ENCODE measurements at regions not wholly inside any gene's neighbourhood (a gene's known extent, or its start where the extent isn't known, plus 50 kb on each side); places are given as distances from the start of the nearest gene placed in this dataset.

DNA sequence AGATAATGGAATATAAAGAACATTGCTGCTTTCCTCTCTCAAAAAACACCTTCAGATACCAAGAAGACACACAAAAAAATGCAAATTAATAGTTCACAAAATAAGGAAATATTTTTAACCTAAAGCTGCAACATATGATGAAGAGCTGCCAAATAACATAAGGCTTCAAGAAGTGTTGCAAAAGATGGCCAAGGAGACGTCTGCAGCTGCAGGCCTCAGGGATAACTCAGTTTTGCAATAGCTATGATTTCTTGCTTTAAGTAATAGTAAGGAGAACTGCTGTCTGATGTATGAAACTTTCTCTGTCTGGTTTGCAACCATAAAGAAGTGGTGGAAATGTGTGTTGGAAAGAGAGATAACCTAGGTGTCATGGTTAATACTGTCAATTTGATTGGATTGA, 1237.5 kb downstream of the MRPL39 start (continued):
- no peak for TF ChIP-seq CTCF (conservative IDR thresholded peaks at IDR 0.05; ENCODE audit: low read depth in 2 of 2)

DNA sequence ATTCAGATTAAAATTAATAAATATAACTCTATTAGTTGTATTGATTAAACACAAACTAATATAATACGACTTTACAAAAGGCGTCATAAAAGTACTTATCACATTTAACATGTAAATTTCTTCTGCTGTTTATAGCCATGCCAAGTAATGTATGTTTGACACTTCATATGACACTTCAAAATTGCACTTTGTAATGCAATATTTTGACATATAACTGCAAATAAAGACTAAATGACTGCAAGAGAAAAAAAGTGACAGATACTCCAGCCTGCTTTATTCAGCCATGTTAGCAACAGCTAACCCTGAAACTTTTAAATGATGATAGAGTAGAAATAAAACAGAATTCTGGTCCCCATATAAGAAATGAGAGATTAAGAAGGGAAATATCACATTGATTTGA, 1238.0 kb downstream of the MRPL39 start:
- Histone ChIP-seq H4K20me1 (replicated peaks; ENCODE audit: insufficient read depth) (no peaks in the 10 kb centered on the region), H3K9me2 (ENCODE audit: insufficient read depth) (no peaks in the 10 kb centered on the region), H3K36me3 (ENCODE audit: insufficient read depth) (no peaks in the 10 kb centered on the region), H3K4me3 (no peak overlapping the region), H3K27me3 (ENCODE audit: insufficient read depth) (no peaks in the 10 kb centered on the region), H3K27ac (ENCODE audit: low read depth) (no peak overlapping the region), H3K4me2 (no peak overlapping the region), H3K4me1 (ENCODE audit: insufficient read depth) (no peaks in the 10 kb centered on the region), H3K79me2 (replicated peaks; ENCODE audit: insufficient read depth) (no peaks in the 10 kb centered on the region), H2AFZ (no peak overlapping the region), H3F3A (replicated peaks; ENCODE audit: low read depth) (no peaks in the 10 kb centered on the region)
- peaks cover 5% of the 10 kb centered on the region; the same call in 1 of the 3 replicates for H3K36me3 Mint-ChIP-seq (ENCODE audit: low read depth)
- ATAC-seq (no peak), DNase-seq (ENCODE audit: low spot score) (no peak)
- no peak overlapping the region for H3K4me3 Mint-ChIP-seq
- H3K27ac Mint-ChIP-seq = no peak overlapping the region
- no peaks in the 10 kb centered on the region for H3K4me1 Mint-ChIP-seq
- no peaks in the 10 kb centered on the region for H3K27me3 Mint-ChIP-seq (ENCODE audit: insufficient read depth, low read depth, poor library complexity)
- H3K9me3 Mint-ChIP-seq = peaks cover 70% of the 10 kb centered on the region
- TF ChIP-seq JUNB (IDR thresholded peaks at IDR 0.05; ENCODE audit: unreplicated experiment) = no peak
- no peak for TF ChIP-seq ZNF114 (CRISPR knock-in tag; IDR thresholded peaks at IDR 0.05)
- no peak for TF ChIP-seq NANOG (IDR thresholded peaks at IDR 0.05; ENCODE audit: borderline replicate concordance)
- TF ChIP-seq, protein P1, sequence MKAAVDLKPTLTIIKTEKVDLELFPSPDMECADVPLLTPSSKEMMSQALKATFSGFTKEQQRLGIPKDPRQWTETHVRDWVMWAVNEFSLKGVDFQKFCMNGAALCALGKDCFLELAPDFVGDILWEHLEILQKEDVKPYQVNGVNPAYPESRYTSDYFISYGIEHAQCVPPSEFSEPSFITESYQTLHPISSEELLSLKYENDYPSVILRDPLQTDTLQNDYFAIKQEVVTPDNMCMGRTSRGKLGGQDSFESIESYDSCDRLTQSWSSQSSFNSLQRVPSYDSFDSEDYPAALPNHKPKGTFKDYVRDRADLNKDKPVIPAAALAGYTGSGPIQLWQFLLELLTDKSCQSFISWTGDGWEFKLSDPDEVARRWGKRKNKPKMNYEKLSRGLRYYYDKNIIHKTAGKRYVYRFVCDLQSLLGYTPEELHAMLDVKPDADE (IDR thresholded peaks at IDR 0.05) = no peak
- no peak for TF ChIP-seq CTCF (conservative IDR thresholded peaks at IDR 0.05; ENCODE audit: low read depth in 2 of 2)
- TF ChIP-seq, protein P2, sequence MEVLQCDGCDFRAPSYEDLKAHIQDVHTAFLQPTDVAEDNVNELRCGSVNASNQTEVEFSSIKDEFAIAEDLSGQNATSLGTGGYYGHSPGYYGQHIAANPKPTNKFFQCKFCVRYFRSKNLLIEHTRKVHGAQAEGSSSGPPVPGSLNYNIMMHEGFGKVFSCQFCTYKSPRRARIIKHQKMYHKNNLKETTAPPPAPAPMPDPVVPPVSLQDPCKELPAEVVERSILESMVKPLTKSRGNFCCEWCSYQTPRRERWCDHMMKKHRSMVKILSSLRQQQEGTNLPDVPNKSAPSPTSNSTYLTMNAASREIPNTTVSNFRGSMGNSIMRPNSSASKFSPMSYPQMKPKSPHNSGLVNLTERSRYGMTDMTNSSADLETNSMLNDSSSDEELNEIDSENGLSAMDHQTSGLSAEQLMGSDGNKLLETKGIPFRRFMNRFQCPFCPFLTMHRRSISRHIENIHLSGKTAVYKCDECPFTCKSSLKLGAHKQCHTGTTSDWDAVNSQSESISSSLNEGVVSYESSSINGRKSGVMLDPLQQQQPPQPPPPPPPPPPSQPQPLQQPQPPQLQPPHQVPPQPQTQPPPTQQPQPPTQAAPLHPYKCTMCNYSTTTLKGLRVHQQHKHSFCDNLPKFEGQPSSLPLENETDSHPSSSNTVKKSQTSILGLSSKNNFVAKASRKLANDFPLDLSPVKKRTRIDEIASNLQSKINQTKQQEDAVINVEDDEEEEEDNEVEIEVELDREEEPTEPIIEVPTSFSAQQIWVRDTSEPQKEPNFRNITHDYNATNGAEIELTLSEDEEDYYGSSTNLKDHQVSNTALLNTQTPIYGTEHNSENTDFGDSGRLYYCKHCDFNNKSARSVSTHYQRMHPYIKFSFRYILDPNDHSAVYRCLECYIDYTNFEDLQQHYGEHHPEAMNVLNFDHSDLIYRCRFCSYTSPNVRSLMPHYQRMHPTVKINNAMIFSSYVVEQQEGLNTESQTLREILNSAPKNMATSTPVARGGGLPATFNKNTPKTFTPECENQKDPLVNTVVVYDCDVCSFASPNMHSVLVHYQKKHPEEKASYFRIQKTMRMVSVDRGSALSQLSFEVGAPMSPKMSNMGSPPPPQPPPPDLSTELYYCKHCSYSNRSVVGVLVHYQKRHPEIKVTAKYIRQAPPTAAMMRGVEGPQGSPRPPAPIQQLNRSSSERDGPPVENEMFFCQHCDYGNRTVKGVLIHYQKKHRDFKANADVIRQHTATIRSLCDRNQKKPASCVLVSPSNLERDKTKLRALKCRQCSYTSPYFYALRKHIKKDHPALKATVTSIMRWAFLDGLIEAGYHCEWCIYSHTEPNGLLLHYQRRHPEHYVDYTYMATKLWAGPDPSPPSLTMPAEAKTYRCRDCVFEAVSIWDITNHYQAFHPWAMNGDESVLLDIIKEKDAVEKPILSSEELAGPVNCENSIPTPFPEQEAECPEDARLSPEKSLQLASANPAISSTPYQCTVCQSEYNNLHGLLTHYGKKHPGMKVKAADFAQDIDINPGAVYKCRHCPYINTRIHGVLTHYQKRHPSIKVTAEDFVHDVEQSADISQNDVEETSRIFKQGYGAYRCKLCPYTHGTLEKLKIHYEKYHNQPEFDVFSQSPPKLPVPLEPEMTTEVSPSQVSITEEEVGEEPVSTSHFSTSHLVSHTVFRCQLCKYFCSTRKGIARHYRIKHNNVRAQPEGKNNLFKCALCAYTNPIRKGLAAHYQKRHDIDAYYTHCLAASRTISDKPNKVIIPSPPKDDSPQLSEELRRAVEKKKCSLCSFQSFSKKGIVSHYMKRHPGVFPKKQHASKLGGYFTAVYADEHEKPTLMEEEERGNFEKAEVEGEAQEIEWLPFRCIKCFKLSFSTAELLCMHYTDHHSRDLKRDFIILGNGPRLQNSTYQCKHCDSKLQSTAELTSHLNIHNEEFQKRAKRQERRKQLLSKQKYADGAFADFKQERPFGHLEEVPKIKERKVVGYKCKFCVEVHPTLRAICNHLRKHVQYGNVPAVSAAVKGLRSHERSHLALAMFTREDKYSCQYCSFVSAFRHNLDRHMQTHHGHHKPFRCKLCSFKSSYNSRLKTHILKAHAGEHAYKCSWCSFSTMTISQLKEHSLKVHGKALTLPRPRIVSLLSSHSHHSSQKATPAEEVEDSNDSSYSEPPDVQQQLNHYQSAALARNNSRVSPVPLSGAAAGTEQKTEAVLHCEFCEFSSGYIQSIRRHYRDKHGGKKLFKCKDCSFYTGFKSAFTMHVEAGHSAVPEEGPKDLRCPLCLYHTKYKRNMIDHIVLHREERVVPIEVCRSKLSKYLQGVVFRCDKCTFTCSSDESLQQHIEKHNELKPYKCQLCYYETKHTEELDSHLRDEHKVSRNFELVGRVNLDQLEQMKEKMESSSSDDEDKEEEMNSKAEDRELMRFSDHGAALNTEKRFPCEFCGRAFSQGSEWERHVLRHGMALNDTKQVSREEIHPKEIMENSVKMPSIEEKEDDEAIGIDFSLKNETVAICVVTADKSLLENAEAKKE (CRISPR knock-in tag; IDR thresholded peaks at IDR 0.05) = no peak
- TF ChIP-seq CREB1 (CRISPR knock-in tag; IDR thresholded peaks at IDR 0.05; ENCODE audit: low read depth) = no peak
- no peak for TF ChIP-seq EZH2phosphoT487 (IDR thresholded peaks at IDR 0.05; ENCODE audit: unreplicated experiment)
- TF ChIP-seq STAT1 (IDR thresholded peaks at IDR 0.05; ENCODE audit: unreplicated experiment) = no peak
- TF ChIP-seq POLR2AphosphoS5 (IDR thresholded peaks at IDR 0.05; ENCODE audit: low read depth) = no peak
- TF ChIP-seq, protein P3, sequence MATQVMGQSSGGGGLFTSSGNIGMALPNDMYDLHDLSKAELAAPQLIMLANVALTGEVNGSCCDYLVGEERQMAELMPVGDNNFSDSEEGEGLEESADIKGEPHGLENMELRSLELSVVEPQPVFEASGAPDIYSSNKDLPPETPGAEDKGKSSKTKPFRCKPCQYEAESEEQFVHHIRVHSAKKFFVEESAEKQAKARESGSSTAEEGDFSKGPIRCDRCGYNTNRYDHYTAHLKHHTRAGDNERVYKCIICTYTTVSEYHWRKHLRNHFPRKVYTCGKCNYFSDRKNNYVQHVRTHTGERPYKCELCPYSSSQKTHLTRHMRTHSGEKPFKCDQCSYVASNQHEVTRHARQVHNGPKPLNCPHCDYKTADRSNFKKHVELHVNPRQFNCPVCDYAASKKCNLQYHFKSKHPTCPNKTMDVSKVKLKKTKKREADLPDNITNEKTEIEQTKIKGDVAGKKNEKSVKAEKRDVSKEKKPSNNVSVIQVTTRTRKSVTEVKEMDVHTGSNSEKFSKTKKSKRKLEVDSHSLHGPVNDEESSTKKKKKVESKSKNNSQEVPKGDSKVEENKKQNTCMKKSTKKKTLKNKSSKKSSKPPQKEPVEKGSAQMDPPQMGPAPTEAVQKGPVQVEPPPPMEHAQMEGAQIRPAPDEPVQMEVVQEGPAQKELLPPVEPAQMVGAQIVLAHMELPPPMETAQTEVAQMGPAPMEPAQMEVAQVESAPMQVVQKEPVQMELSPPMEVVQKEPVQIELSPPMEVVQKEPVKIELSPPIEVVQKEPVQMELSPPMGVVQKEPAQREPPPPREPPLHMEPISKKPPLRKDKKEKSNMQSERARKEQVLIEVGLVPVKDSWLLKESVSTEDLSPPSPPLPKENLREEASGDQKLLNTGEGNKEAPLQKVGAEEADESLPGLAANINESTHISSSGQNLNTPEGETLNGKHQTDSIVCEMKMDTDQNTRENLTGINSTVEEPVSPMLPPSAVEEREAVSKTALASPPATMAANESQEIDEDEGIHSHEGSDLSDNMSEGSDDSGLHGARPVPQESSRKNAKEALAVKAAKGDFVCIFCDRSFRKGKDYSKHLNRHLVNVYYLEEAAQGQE (IDR thresholded peaks at IDR 0.05; ENCODE audit: unreplicated experiment) = no peak

Data from GM23338 (cell line).